ENCODE measurements at regions not wholly inside any gene's neighbourhood (a gene's known extent, or its start where the extent isn't known, plus 50 kb on each side); places are given as distances from the start of the nearest gene placed in this dataset.

DNA sequence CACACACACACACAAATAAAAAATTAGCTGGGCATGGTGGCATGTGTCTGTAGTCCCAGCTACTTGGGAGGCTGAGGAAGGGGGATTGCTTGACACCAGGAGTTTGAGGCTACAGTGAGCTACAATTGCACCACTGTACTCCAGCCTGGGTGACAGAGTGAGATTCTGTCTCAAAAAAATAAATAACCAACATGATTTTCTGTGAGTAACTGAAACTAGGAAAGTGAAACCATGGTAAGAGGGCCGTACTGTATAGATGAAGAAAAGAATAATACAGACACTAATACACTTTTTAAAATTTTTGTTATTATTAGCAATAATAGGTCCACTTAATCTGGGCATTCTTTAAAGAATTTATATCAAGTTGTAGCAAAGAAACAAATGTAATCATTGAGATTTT lies 170.9 kb downstream of the HGF start:
- Histone ChIP-seq H3K4me3 (no peak overlapping the region), H3K4me1 (ENCODE audit: low read depth) (no peaks in the 10 kb centered on the region), H3K9me3 (no peaks in the 10 kb centered on the region), H3K36me3 (ENCODE audit: low read depth) (no peaks in the 10 kb centered on the region)
- no peak for TF ChIP-seq CTCF (IDR thresholded peaks at IDR 0.05)
- no peak for DNase-seq
- intact Hi-C loops (cut with DNase I, micrococcal nuclease): no loop called here
- no peak for ATAC-seq

- Histone ChIP-seq H3K4me1 (ENCODE audit: low read depth) (no peaks in the 10 kb centered on the region), H3K4me3 (no peak overlapping the region), H3K36me3 (ENCODE audit: low read depth) (no peaks in the 10 kb centered on the region), H3K9me3 (no peaks in the 10 kb centered on the region)
- DNase-seq (no peak), ATAC-seq (no peak)
- no peak for TF ChIP-seq CTCF (IDR thresholded peaks at IDR 0.05)
- intact Hi-C loops (cut with DNase I, micrococcal nuclease): no loop called here
These were observed 175.1 kb downstream of the HGF start for GRCh38 chr7:81594767-81595166.

- TF ChIP-seq CTCF (IDR thresholded peaks at IDR 0.05): no peak
- DNase-seq: no peak
- Histone ChIP-seq H3K9me3 (no peaks in the 10 kb centered on the region), H3K4me1 (ENCODE audit: low read depth) (no peaks in the 10 kb centered on the region), H3K4me3 (no peak overlapping the region), H3K36me3 (ENCODE audit: low read depth) (no peaks in the 10 kb centered on the region)
- intact Hi-C loops (cut with DNase I, micrococcal nuclease): no loop called here
- ATAC-seq: no peak
These were observed 179.7 kb downstream of the HGF start for GRCh38 chr7:81590131-81590530.

- ATAC-seq (no peak), DNase-seq (no peak)
- Histone ChIP-seq H3K4me1 (ENCODE audit: low read depth) (no peaks in the 10 kb centered on the region), H3K36me3 (ENCODE audit: low read depth) (no peaks in the 10 kb centered on the region), H3K9me3 (no peaks in the 10 kb centered on the region), H3K4me3 (no peak overlapping the region)
- intact Hi-C loops (cut with DNase I, micrococcal nuclease): no loop called here
- TF ChIP-seq CTCF (IDR thresholded peaks at IDR 0.05): no peak
These were observed 185.2 kb downstream of the HGF start for GRCh38 chr7:81584667-81585066.

DNA sequence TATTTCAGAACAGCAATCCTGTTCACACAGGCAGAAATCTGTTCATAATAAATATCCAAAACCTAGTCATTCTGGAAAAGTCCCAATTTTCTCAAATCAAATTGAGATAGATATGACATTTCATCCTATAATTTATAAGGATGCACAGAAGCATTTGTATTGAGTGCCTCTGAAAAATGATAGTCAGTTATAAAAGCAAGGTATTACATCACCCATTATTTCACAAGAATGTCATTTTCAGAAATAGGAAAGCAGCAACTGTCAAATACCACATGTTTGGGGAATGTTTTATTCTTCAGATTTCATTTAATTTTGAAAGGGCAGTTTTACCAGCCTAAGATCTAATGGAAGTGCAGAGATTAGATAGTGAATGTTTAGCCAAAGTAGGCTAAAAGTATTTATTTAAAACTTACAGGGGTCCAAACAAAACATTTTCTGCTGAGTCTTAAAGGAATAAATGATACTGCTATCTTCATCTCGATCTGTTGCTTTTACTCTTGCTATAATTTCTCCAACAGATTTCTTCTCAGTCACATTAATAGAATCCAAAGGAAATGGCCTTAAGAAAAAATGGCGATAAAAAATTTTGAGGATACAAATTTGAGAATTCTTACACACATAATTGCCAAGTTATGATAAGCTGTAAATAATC lies 185.8 kb downstream of the HGF start:
- Histone ChIP-seq H3K4me1 (ENCODE audit: low read depth) (no peaks in the 10 kb centered on the region), H3K9me3 (no peaks in the 10 kb centered on the region), H3K36me3 (ENCODE audit: low read depth) (no peaks in the 10 kb centered on the region), H3K4me3 (no peak overlapping the region)
- no peak for TF ChIP-seq CTCF (IDR thresholded peaks at IDR 0.05)
- intact Hi-C loops (cut with DNase I, micrococcal nuclease): no loop called here
- DNase-seq (no peak), ATAC-seq (no peak)

DNA sequence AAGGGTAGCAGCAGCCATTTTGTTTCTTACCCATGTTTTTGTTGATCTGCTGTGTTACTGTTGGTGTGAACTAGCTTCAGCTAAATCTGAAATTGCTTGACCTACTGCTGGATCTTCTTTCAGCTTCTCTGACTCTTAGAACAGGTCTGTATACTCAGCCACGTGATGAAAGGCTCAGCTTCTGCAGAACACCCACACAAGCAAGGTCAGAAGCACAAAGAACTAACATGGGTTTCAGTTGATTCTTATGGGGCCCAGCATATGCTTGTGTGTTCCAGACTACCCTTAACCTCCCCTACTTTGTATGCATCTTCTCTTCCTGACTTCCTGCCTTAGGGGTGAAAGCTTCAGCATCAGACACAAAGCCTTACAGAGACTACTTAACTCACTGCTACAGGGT lies 186.8 kb downstream of the HGF start:
- H3K9me3 ChIP-seq: no peaks in the 10 kb centered on the region
- no peak for TF ChIP-seq CTCF (IDR thresholded peaks at IDR 0.05)
- DNase-seq (no peak), ATAC-seq (no peak)
- no peaks in the 10 kb centered on the region for H3K36me3 ChIP-seq (ENCODE audit: low read depth)
- intact Hi-C loops (cut with DNase I, micrococcal nuclease): no loop called here
- H3K4me1 ChIP-seq (ENCODE audit: low read depth): no peaks in the 10 kb centered on the region
- no peak overlapping the region for H3K4me3 ChIP-seq
